ENCODE measurements at regions not wholly inside any gene's neighbourhood (a gene's known extent, or its start where the extent isn't known, plus 50 kb on each side); places are given as distances from the start of the nearest gene placed in this dataset.

- Histone ChIP-seq H3K4me1 (peaks cover 0 to 5% (median 2%) of the 10 kb centered on the region in 4 donors), H3K36me3 (no peaks in the 10 kb centered on the region), H3K9me3 (no peaks in the 10 kb centered on the region), H3K27me3 (peaks cover 0 to 35% (median 0%) of the 10 kb centered on the region in 3 donors), H3K4me3 (no peak overlapping the region), H3K27ac (no peak overlapping the region)
- WGBS, 2 donors: 90 to 91% methylated on average over 15 of the region's 15 CpGs
- TF ChIP-seq CTCF (IDR thresholded peaks at IDR 0.05): no peak
- TF ChIP-seq EP300 (IDR thresholded peaks at IDR 0.05): no peak
- TF ChIP-seq POLR2A (IDR thresholded peaks at IDR 0.05): no peak
- no peak for TF ChIP-seq POLR2AphosphoS5 (IDR thresholded peaks at IDR 0.05)
- intact Hi-C loops (cut with DNase I): no loop called here
- no peak for DNase-seq
These were observed 136.8 kb downstream of the FOXD2 start for GRCh38 chr1:47574451-47575165.

GRCh38 chr1:47575855-47576757, 138.3 kb downstream of the FOXD2 start:
- intact Hi-C loops (cut with DNase I): no loop called here
- Histone ChIP-seq H3K4me1 (peaks cover 0 to 5% (median 2%) of the 10 kb centered on the region in 4 donors), H3K27me3 (peaks cover 0 to 32% (median 0%) of the 10 kb centered on the region in 3 donors), H3K36me3 (no peaks in the 10 kb centered on the region), H3K27ac (no peak overlapping the region), H3K9me3 (no peaks in the 10 kb centered on the region), H3K4me3 (no peak overlapping the region)
- TF ChIP-seq CTCF (IDR thresholded peaks at IDR 0.05) (no peak), POLR2AphosphoS5 (IDR thresholded peaks at IDR 0.05) (no peak), EP300 (IDR thresholded peaks at IDR 0.05) (no peak), POLR2A (IDR thresholded peaks at IDR 0.05) (no peak)
- WGBS, 2 donors: 93% methylated on average over 10 of the region's 10 CpGs
- DNase-seq: no peak

- WGBS, 2 donors: 48 to 71% methylated on average over 2 of the region's 2 CpGs
These were observed 138.9 kb downstream of the FOXD2 start for GRCh38 chr1:47576758-47577115.

More at GRCh38 chr1:47576758-47577115, 138.9 kb downstream of the FOXD2 start:
- intact Hi-C loops (cut with DNase I): no loop called here
- H3K4me1 ChIP-seq: peaks cover 0 to 5% (median 2%) of the 10 kb centered on the region in 4 donors
- no peaks in the 10 kb centered on the region for H3K9me3 ChIP-seq
- TF ChIP-seq POLR2AphosphoS5 (IDR thresholded peaks at IDR 0.05) (no peak), POLR2A (IDR thresholded peaks at IDR 0.05) (no peak), CTCF (IDR thresholded peaks at IDR 0.05) (no peak), EP300 (IDR thresholded peaks at IDR 0.05) (no peak)
- peaks cover 0 to 35% (median 0%) of the 10 kb centered on the region in 3 donors for H3K27me3 ChIP-seq
- no peak for DNase-seq
- H3K36me3 ChIP-seq: no peaks in the 10 kb centered on the region
- H3K27ac ChIP-seq: no peak overlapping the region
- no peak overlapping the region for H3K4me3 ChIP-seq

All from sigmoid colon (tissue), 6 donors.